ENCODE measurements at regions not wholly inside any gene's neighbourhood (a gene's known extent, or its start where the extent isn't known, plus 50 kb on each side); places are given as distances from the start of the nearest gene placed in this dataset.

- TF ChIP-seq CTCF (tag by site-specific recombination; IDR thresholded peaks at IDR 0.05) (no peak), SP7 (tag by site-specific recombination; IDR thresholded peaks at IDR 0.05) (no peak), ZBTB7A (tag by site-specific recombination; IDR thresholded peaks at IDR 0.05; ENCODE audit: low read depth) (no peak), HOXA7 (CRISPR knock-in tag; IDR thresholded peaks at IDR 0.05; ENCODE audit: borderline replicate concordance) (no peak)
Observed at GRCh38 chr9:90251316-90251715, 391.3 kb downstream of the DIRAS2 start.
